Transverse colon (tissue), 4 donors: ENCODE measurements at regions not wholly inside any gene's neighbourhood (a gene's known extent, or its start where the extent isn't known, plus 50 kb on each side); places are given as distances from the start of the nearest gene placed in this dataset.

Experiments
- DNase-seq: peaks from one replicate; pipeline ENCODE4 v3.0.0-alpha.2; 2019
- H3K27ac ChIP-seq, 4 donors: fragments of 200-600 bp; sonication (generic); 2 replicates each; pipeline ENCODE4 v1.5.1; 2016 to 2018; ENCODE audit warnings: inconsistent platforms in 4 of 4
- H3K27me3 ChIP-seq: fragments of 200-600 bp; sonication (generic); 2 replicates; pipeline ENCODE4 v1.5.1; 2017; ENCODE audit warnings: inconsistent platforms
- H3K36me3 ChIP-seq, 4 donors: fragments of 200-600 bp; sonication (generic); 2 replicates each; pipeline ENCODE4 v1.5.1; 2017 to 2019; ENCODE audit warnings: inconsistent platforms in 4 of 4
- H3K4me1 ChIP-seq, 4 donors: fragments of 200-600 bp; sonication (generic); 2 replicates each; pipeline ENCODE4 v1.5.1; 2017 to 2020; ENCODE audit warnings: inconsistent platforms in 4 of 4
- H3K4me3 ChIP-seq, 4 donors: fragments of 200-600 bp; sonication (generic); 1 replicate in 1 of 4; 2 replicates in 3 of 4; pipeline versions ENCODE4 v1.5.1 to v1.6.1; 2017 to 2019; ENCODE audit warnings: inconsistent platforms in 4 of 4
- H3K9me3 ChIP-seq, 2 donors: fragments of 200-600 bp; sonication (generic); 2 replicates each; pipeline ENCODE4 v1.5.1; 2017 to 2019; ENCODE audit warnings: inconsistent platforms in 2 of 2
- EP300 ChIP-seq: sonication (generic); formaldehyde crosslinking; IDR thresholded peaks from one replicate; pipeline ENCODE4 v1.6.1; 2017; ENCODE audit warnings: antibody characterized with exemption, low read depth
- POLR2A ChIP-seq: fragments of 450-650 bp; IDR thresholded peaks from one replicate; pipeline ENCODE4 v1.6.1; 2016; ENCODE audit warnings: antibody characterized with exemption, mild to moderate bottlenecking, moderate library complexity
- POLR2AphosphoS5 ChIP-seq, 3 donors: sonication (generic); formaldehyde crosslinking; IDR thresholded peaks; one replicate each; pipeline ENCODE4 v1.6.1; 2016; ENCODE audit warnings: antibody characterized with exemption in 3 of 3
- WGBS, 2 donors: methylation state at CpG; one replicate each; pipeline ENCODE4 v1.1.5; 2018; ENCODE audit warnings: low coverage in 1 of 2; 5-methylcytosine and 5-hydroxymethylcytosine counted together
- in situ Hi-C, 4 donors: fragments of 200-750 bp; cut with MboI; loops; one replicate each; pipeline versions ENCODE4 v1.15.0 to v1.15.1; 2017; ENCODE audit warnings: low sequenced_read_pairs in 3 of 4, low pct_ligation_motif_present in 1 of 4, low pct_unique_long_range_greater_than_20kb in 1 of 4
- intact Hi-C: fragments of 100-400 bp; cut with DNase I; formaldehyde crosslinking; loops from one replicate; pipeline ENCODE4 v1.15.1; 2023; ENCODE audit warnings: low total_unique reads
- TF ChIP-seq, protein P1 (sequence below), 5 experiments: fragments of 200-600 bp in 3 of 5; fragments of 450-650 bp in 2 of 5; sonication (generic) in 3 of 5; IDR thresholded peaks; 1 replicate in 2 of 5; 2 replicates in 3 of 5; pipeline ENCODE4 v1.5.1; 2016 to 2017; ENCODE audit warnings: antibody characterized with exemption in 5 of 5, inconsistent platforms in 3 of 5, mild to moderate bottlenecking in 2 of 5, moderate library complexity in 1 of 5

DNA sequence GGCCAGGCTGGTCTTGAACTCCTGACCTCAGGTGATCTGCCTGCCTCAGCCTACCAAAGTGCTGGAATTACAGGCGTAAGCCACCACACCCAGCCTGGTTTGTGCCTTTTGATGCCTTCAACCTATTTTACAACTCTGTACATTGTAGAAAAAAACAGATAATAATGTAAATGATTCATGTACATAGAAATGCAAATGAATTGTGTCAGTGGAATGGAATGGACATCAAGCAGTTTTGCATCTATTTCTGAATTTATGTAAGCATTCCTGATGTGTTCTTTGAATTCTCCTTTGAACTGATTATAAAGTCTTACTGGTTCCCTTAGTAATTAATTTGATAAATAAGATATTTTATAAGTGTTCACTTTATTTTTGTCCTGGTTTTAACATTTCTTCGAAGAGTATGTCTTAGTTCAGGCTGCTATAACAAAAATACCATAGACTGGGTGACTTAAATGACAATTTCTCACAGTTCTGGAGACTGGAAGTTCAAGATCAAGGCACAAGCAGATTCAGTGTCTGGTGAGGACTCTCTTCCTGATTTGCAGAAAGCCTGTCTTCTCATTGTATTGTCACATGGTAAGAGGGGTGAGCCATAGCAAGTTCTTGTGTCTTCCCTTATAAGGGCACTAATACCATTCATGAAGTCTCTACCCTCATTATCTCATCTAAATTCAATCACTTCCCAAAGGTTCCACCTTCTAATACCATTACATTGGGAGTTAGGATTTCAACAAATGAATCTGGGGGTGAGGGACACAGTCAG is 162.2 kb upstream of the S100G start:
- intact Hi-C loops (no loop called here), in situ Hi-C loops (no loop called here)
- 60 to 77% methylated on average over 1 to 2 of the region's 2 CpGs for WGBS, 2 donors
- Histone ChIP-seq H3K36me3 (no peaks in the 10 kb centered on the region), H3K27ac (no peak overlapping the region), H3K9me3 (no peaks in the 10 kb centered on the region), H3K4me1 (no peaks in the 10 kb centered on the region), H3K27me3 (no peaks in the 10 kb centered on the region), H3K4me3 (no peak overlapping the region)
- TF ChIP-seq POLR2A (no peak), EP300 (no peak), POLR2AphosphoS5 (IDR thresholded peaks at IDR 0.05) (no peak)
- TF ChIP-seq, protein P1, sequence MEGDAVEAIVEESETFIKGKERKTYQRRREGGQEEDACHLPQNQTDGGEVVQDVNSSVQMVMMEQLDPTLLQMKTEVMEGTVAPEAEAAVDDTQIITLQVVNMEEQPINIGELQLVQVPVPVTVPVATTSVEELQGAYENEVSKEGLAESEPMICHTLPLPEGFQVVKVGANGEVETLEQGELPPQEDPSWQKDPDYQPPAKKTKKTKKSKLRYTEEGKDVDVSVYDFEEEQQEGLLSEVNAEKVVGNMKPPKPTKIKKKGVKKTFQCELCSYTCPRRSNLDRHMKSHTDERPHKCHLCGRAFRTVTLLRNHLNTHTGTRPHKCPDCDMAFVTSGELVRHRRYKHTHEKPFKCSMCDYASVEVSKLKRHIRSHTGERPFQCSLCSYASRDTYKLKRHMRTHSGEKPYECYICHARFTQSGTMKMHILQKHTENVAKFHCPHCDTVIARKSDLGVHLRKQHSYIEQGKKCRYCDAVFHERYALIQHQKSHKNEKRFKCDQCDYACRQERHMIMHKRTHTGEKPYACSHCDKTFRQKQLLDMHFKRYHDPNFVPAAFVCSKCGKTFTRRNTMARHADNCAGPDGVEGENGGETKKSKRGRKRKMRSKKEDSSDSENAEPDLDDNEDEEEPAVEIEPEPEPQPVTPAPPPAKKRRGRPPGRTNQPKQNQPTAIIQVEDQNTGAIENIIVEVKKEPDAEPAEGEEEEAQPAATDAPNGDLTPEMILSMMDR (IDR thresholded peaks at IDR 0.05) = no peak
- no peak for DNase-seq

DNA sequence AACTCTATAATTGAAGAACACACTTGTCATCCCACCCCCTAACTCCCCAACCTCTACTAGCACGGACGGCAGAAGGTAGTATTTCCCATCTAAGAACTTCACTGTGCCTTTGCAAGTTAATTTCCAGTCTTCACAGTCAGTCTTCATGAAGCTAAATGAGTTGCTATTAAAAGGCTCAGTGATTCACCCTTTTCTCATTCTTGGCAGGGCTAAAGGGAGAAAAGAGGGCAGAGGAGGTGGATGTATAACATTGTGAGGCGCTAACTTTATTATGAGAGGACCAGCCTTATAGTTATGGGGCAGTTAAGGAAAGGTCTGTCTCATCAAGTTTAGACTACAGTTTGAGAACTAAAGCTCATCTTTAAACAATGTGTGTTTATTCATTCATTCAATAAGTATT is 161.0 kb upstream of the S100G start:
- WGBS, 2 donors = 82 to 100% methylated on average over 1 to 3 of the region's 3 CpGs
- Histone ChIP-seq H3K4me3 (no peak overlapping the region), H3K9me3 (no peaks in the 10 kb centered on the region), H3K4me1 (no peaks in the 10 kb centered on the region), H3K27me3 (no peaks in the 10 kb centered on the region), H3K36me3 (no peaks in the 10 kb centered on the region), H3K27ac (no peak overlapping the region)
- intact Hi-C loops (no loop called here), in situ Hi-C loops (no loop called here)
- TF ChIP-seq POLR2A (no peak), EP300 (no peak), POLR2AphosphoS5 (IDR thresholded peaks at IDR 0.05) (no peak)
- TF ChIP-seq, protein P1 (IDR thresholded peaks at IDR 0.05) = no peak
- no peak for DNase-seq

- 72% methylated on average over 1 of the region's 1 CpG; no CpG with 5 or more reads in 1 of the 2 donors for WGBS, 2 donors
- Histone ChIP-seq H3K27ac (no peak overlapping the region), H3K36me3 (no peaks in the 10 kb centered on the region), H3K4me3 (no peak overlapping the region), H3K4me1 (no peaks in the 10 kb centered on the region), H3K27me3 (no peaks in the 10 kb centered on the region), H3K9me3 (no peaks in the 10 kb centered on the region)
- TF ChIP-seq POLR2A (no peak), POLR2AphosphoS5 (IDR thresholded peaks at IDR 0.05) (no peak), EP300 (no peak)
- TF ChIP-seq, protein P1 (IDR thresholded peaks at IDR 0.05) = no peak
- no peak for DNase-seq
- intact Hi-C loops (no loop called here), in situ Hi-C loops (no loop called here)
These were observed 158.5 kb upstream of the S100G start for GRCh38 chrX:16491461-16491860.

DNA sequence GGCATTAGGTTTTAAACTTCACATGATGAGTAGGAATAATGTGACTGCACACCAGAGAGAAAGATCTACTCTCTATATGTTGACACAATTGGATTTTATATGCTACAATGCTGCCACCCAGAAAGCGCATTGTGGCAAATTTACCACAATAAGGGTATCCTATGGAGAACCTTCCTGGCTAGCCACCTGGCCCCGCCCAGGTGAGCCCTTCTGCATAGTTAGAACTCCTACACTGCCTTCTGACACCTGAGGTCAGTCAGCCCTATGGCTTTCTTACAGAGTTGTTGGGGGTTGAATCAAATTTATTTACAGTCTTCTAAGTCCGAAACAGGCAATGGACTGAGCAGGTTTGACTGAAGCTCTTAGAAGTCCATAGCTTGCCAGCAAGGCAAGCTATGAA is 153.8 kb upstream of the S100G start:
- intact Hi-C loops = no loop called here
- no peak overlapping the region for H3K4me3 ChIP-seq
- no peak for DNase-seq
- no peaks in the 10 kb centered on the region for H3K27me3 ChIP-seq
- no peak overlapping the region for H3K27ac ChIP-seq
- H3K9me3 ChIP-seq = no peaks in the 10 kb centered on the region
- no peaks in the 10 kb centered on the region for H3K36me3 ChIP-seq
- in situ Hi-C loops = no loop called here
- H3K4me1 ChIP-seq = no peaks in the 10 kb centered on the region
- no peak for TF ChIP-seq EP300
- TF ChIP-seq, protein P1 (IDR thresholded peaks at IDR 0.05) = no peak
- TF ChIP-seq POLR2A = no peak
- no peak for TF ChIP-seq POLR2AphosphoS5 (IDR thresholded peaks at IDR 0.05)
- 70 to 87% methylated on average over 2 to 3 of the region's 3 CpGs for WGBS, 2 donors
